HG03064 (cell line): ENCODE measurements at regions not wholly inside any gene's neighbourhood (a gene's known extent, or its start where the extent isn't known, plus 50 kb on each side); places are given as distances from the start of the nearest gene placed in this dataset.

Experiments used
- ATAC-seq: cut with Tn5 transposase; IDR thresholded peaks from one replicate; pipeline ENCODE4 v1.9.1; 2021; ENCODE audit warnings: low read depth; ENCODE audit not compliant: unreplicated experiment

- ATAC-seq: no peak
These were observed 310.7 kb downstream of the TNS1 start for GRCh38 chr2:217691920-217692666.

GRCh38 chr2:217691516-217691915, 311.3 kb downstream of the TNS1 start:
- no peak for ATAC-seq

GRCh38 chr2:217689053-217689452, 313.7 kb downstream of the TNS1 start:
- ATAC-seq: no peak

- no peak for ATAC-seq
These were observed 314.3 kb downstream of the TNS1 start for GRCh38 chr2:217688494-217688893.

DNA sequence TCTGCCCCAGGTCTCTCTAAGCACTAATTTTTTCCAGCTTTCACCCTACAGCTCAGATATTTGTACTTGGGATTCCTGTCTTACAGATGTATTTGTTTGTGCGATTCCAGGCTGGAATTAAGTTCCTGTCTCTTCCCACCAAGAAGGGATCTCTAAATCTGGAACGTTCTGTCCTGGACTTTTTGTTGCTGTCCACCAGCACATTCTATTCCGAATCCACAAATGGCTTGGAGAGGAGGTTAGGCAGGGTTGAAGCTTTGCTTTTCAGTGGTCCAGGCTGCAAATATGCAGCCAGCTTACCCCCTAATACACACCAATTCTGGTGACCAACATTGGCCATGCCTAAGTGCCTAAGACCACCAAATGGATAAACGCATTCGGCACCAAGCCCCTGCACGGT, 315.0 kb downstream of the TNS1 start:
- no peak for ATAC-seq

DNA sequence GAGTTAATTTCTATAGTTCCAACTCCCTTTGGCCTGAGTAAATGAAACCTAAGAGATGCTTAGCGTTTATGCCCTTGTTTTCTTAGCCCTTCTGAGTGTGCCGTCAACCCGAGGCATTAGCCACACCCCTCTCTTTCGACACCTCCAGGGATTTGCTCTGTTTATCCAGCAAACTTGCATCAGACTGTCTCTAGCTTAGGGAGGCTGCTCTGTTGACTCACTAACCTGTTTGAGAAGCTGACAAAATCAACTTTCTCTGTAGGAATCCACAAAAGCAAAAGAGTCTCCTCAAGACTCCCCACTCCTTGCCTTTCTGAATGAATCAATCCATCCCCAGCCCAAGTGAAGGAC, 317.6 kb downstream of the TNS1 start:
- ATAC-seq: no peak

- no peak for ATAC-seq
These were observed 318.2 kb downstream of the TNS1 start for GRCh38 chr2:217684431-217685254.

DNA sequence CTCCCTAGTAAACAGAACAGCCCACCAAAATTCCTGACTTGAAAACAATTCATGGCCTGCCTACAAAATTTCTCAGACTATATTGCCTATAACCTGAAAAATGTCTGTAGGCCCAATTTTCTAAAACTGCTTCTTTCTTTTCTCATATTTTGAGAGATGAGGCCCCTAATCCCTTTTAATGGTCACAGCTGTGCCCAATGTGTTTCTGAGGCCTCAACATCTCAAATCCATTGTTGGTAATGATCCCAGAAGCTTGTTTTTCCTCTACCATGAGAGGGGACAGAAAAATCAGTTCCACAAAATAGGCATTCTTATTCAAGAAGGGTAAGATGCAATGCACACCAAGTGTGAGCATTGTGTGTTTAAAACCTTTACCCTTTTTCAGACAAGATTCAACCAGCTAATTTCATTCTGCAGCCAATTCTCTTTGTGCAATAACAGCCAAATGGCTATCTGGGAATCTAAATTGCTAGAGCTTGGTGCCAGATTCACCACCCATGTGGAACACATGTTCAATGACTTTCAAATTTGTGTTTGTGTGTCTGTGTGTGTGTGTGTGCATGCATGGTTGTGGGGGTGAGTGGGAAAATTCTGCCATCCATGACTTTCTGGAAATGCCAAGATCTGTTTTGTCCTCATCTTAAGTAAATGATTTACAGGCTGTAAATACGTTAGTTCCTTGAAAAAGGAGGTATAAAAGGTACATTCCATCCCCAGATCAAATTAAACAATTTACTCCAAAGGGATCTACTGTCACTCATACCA, 319.5 kb downstream of the TNS1 start:
- no peak for ATAC-seq

- ATAC-seq: no peak
These were observed 321.0 kb downstream of the TNS1 start for GRCh38 chr2:217681791-217682190.

DNA sequence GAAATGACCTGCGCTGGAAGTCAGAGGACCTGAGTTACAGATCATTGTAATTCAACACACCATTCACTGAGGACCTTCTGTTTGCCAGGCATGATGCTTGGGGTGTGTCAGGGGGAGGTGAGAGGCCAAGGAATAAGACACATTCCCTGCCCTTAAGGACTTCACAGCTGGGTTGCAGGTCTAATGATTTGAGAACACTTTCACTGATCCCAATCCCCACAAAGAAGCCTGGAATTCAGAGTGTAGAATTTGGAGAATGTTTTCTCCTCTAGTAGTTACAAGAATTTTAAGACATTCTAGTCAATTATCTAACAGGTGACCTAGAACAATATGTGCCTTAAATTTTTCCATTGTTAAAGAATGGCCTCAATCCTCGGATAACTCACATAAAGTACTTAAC, 322.4 kb downstream of the TNS1 start:
- no peak for ATAC-seq

- no peak for ATAC-seq
These were observed 329.2 kb downstream of the TNS1 start for GRCh38 chr2:217673627-217674026.

DNA sequence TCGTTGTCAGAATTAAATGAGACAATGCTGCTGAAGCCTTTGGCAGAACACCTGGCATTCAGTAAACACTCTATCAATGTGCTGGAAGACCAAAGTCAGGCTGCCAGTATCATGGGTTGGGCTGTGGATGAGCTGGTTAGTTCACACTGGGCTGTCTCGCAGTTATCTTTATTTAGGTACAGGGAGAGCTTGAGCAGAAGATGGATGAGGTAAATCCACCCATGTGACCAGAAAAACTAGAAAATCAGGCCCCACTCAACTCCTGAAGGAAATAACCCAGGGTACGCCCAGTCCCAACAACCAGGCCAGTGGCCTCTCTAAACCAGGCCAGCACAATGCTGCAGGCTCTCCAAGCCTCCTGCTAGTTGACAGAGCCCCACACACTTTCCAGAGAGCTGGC, 330.3 kb downstream of the TNS1 start:
- no peak for ATAC-seq

GRCh38 chr2:217671871-217672270, 330.9 kb downstream of the TNS1 start:
- ATAC-seq: no peak

- no peak for ATAC-seq
These were observed 331.7 kb downstream of the TNS1 start for GRCh38 chr2:217671075-217671474.

- ATAC-seq: no peak
These were observed 333.0 kb downstream of the TNS1 start for GRCh38 chr2:217669831-217670230.

DNA sequence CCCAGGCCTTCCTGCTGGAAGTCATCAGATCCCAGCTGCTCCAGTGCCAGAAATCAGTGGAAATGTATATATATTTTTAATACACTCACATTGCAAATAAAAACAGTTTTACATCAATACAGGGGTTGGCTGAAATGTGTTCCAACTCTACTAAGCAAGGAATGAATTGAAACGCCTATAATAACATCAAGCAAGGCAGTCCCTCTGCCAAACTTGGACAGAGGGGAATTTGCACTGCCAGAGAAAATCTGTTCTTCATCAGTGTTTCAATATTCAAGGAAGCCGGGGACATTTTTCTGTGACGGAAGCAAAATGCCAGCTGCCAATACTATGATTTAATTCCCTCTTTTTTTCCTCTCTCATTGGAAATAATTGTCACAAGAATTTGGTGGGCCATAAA, 335.3 kb downstream of the TNS1 start:
- no peak for ATAC-seq

- no peak for ATAC-seq
These were observed 335.8 kb downstream of the TNS1 start for GRCh38 chr2:217667035-217667434.

DNA sequence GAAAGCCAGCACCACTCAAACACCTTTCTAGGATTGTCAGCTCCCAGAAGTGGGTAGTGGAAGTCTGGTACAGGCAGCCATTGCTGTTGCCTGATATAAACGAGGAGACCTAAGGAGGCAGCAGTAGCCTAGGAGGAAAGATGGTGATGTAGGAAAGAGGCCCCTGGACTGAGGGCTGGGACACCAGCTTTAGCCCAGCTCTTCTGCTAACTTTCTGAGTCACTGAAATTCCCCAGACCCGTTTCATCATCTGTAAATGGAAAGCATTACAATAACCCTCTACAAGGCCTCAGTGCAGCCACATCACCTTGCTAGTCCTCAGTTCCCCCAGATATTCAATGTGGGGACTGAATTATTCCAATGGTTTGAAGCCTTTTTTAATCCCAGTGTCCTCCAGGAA, 336.5 kb downstream of the TNS1 start:
- no peak for ATAC-seq

DNA sequence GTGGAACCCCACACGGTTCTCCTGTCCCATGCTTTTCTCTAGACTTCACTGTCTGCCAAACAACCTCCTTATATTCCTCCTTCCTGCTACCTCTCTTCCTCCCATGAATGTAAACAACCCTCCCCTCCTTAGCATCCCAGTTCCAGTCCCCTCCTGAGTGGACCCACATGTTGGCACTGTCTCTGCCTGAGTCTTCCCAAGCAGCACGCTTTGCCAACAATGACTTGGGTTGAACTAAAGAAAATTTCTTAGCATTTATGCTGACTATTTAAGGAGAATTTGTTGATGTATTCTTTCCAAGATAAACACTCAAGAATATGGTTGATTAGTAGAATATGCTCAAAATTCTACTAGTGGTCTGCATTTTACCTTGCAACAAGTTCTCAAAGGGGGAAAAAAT, 338.0 kb downstream of the TNS1 start:
- ATAC-seq: no peak

GRCh38 chr2:217662984-217663602, 339.7 kb downstream of the TNS1 start:
- no peak for ATAC-seq

GRCh38 chr2:217661378-217661777, 341.4 kb downstream of the TNS1 start:
- ATAC-seq: no peak
